Glomerular visceral epithelial cell (primary cell): ENCODE measurements at regions not wholly inside any gene's neighbourhood (a gene's known extent, or its start where the extent isn't known, plus 50 kb on each side); places are given as distances from the start of the nearest gene placed in this dataset.
A peak's percentile ranks its signal among the peaks of the same experiment; 100 is the strongest.

Experiments
- DNase-seq: peaks from one replicate; pipeline ENCODE4 v3.0.0-alpha.2; 2016; ENCODE audit errors: extremely low spot score

DNA sequence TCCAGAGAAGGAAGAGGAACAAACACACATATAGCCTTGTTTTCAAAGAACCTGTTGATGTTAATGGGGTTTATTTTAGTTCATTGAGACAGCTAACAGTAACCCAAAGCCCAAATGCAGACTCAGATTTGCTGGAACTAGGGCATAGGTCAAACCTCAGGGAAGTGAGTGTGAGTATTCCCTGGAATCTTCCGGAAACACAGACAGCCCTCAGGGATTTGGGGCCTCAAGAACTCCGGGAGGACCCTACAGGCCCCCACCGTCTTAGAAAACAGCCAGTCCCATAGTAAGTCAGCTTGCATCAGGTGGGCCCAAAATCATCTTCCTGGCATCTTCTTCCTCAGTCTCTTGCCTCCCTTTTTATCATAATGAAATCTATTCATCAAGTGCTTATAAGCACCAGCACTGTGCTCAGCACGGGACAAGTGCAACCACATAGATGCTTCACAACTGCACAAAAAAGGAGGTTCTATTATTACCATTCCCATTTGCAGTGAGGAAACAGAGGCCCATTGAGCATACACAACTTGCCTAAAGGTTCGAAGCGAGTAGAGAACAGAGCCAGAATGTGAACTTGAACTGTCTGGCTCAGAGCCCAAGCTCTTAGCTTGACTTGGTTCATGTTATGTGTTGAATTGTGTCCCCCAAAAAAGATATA lies 50.2 kb upstream of the BCL11A start:
- DNase-seq: no peak

DNA sequence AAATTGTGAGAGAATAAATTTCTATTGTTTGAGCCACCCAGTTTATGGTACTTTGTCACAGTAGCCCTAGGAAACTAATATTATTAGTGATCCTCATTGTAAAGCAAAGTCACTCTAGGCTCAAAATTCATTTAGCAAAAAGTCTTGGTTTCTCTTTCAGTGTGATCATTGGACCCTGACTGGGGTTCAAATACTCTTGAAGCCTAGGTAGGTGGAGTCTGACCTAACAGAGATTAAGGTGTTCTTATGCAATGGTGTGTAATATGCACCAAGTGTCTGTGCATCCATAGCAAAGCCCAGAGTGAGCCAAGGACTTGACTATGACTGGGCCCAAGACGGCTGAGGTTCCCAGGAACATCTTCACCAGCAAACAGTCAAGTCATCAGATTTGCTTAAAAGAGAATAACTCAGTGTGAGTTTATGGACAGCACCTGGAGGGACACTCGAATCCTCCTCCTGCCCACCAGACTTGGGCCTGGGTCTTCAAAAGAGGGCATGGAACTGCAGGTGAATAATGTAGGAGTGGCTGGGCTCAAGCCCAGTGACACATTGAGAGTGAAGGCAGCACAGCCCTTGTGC lies 51.1 kb upstream of the BCL11A start:
- DNase-seq: no peak

DNA sequence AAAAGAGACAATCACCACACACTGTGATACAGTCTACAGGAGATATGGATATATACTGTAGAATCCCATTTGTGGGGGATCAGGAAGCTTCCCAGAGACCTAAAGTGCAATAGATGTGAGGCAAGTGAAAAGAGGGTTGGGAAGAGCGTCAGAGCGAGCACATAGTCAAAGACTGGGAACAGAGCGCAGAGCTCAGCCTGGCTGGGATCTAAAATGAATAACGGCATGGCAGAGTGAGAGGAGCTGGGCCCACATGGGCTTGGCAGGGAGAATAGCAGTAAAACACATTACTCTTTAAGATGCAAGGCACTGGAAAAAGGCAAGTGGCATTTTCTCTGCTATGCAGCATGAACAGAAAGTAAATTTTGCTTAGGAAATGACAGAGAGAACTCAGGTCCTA lies 52.4 kb upstream of the BCL11A start:
- no peak for DNase-seq

DNA sequence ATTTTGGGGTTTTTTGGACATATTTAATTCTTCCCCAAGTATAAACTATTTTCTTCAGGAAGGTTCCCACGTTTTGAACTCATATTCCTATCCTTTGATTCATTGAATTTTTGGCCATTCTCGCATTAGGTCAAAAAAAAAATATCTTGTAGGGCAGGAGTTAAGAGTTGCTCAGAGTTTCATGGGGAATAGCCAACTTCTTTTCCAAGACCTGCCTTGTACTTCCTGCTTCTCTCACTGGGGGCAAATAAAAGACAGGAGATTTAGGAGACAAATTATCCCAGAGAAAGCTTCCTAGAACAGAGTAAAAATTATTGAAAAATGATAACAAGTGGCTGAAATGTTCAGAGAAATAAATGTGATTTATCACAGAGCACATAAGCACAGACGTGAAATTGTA lies 55.2 kb upstream of the BCL11A start:
- DNase-seq: no peak

DNA sequence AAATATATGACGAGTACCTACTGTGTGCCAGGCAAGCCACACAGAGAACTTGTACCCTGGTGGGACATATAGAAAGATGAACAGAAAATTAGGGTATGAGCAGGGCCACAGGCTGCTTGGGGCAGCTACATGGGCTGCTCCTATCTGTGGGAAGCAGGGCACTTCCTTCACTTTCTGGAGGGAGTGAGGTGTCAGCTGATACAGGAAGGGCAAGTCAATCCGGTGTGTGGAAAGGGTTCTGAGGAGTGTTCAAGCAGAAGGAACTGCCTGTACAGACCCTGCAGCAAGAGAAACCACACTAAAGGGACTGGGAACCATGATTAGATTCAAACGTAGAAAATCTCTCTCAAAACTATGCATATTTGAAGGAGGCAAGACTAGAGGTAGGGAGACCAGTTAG lies 58.6 kb upstream of the BCL11A start:
- DNase-seq: no peak

DNA sequence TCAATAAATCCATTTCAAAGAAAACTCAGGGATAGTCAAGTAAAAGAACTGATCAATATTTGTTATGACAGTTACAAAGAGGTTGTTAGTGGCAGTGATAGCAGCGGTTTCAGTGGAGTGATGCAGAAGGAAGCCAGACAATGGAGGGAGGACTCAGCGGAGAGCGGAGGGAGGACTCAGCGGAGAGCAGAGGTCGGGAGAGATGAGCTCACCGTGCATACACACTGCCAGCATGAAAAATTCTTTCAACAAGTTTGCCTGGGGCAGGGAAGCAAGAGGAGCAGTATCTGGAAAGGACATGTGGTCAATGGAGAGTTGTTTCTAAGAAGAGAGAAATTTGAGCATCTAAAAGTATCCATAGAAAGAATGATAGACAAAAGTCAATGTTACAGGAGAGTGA lies 60.9 kb upstream of the BCL11A start:
- DNase-seq: no peak

DNA sequence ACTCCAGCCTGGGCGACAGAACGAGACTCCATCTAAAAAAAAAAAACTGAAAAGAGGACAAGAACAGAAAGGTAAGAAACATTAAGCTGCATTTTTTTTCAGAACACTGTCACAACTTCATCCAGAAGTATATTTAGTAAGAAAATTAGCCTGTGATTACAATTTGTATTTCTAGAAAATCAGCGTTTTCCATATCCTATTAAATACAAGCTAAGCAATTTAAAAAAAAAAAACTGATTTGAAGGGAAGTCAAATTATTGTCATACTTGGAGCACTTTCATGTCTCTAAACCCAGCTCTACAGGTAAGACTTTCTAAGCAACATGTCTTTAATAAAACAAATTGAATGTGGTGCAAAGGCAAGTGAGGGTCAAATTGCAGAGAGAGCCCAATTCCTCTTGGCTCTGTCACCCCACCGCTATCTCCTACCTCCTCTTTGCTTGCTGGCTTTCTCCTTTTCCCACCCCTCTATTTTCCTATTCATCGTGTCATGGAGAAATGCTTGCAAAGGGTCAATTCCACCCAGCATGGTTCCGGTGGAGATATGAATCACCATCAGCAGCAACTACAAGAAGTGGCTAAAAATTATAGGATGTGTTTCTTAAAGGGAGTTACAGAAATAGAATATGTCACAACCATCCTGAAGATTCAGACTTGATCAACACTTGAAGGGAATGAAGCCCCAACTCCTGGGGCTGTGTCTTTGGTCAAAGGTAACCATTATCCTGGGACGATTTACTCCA lies 68.4 kb upstream of the BCL11A start:
- no peak for DNase-seq

DNA sequence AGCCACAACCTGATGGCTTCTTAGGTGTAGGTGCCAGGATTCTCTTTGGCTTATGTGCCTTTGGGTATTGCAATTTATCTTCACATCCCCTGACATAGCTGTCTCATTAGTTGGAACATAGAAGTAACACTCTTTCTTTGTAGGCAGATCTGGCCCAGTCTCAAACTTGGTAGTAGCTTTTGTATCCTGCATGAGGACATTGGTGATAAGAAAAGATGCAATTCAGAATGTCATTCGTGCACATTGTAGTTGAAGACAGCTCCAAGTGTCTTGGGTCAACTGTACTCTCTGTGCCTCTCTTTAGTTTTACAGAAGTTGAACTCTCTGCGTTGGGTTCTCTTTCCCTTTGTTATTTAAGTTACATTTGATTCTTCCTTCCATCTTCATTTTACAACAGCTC lies 69.6 kb upstream of the BCL11A start:
- no peak for DNase-seq

DNA sequence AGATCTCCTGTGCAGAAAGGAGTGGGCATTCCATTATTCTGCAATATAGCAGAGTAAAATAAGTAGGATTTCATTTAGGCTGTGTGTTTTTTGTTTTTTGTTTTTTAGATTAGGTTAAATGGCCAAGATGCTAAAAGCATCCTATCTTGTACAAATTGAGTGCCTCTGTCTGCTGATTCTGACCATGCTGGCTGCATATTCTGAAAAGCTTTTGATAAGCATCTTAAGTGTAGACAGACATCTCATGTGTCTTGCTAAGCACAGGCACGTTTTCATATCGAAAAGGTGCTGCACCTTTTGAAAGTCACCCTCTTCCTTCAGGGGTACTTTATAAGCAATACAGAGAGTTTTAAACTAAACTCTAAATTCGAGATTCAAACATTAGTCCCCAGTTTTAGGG lies 74.0 kb upstream of the BCL11A start:
- DNase-seq: no peak

DNA sequence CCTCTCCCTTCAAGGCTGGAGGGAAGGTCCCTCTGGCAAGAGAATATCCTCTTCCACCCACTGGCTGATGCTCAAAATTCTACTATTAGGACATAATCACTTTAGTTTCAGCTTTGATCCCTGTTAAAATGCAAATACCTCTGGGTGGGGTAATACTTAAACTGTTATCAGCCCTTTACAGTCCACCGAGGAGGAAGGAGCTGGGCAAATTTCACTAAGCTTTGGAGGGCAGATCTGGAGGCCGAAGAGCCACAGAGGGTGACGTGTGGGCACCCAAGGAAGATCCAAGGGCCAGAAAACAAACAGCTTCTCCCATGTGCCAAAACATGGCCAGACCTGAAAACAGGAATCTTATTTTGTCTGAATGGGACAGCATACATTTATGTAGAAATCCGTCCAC lies 74.6 kb upstream of the BCL11A start:
- no peak for DNase-seq

DNA sequence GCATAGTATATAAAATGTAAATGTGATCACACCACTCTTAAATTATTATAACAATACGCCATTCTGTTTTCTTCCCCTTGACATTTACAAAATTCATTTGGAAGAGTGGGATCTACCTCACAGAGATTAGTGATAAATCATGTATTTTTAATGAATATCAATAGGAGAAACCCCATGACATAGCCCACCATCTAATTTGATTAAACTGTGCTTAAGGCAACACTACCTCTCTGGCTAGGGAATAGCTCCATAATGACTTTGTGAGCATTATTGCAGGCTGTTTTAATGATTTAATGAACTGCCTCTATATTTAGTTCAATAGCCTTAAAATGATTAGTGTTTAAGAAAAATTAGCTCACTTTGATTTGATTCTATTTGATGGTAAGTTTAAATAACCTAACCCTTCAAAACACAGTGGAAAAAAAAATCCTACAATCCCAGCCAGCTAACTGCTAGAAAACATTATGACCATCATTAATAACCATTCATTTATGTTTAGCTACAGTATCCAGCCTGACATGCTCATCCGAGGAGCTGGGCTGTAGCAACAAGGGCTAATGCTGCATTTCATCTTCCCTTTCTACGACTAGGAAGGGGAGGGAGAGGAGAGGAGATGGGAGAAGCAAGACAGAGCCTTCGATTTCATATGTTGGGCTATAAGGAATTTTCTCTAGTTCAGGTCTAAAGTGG lies 75.3 kb upstream of the BCL11A start:
- no peak for DNase-seq

DNA sequence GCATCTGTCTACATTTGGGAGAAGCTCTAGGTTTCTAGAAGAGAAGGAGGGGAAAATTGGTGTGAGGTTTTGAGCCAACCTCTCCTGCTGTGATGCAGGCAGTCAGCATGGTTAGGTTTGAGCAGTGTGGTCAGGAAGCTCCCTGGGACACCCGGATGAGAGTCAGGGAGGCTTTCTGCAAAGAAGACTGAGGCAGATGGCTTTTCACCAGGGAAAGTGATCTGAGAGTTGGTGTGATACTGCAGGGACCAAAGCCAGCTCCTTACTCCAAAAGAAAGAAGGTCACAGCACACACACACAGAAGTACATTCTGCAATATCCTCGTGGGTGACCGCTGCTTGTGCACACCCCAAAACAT lies 75.8 kb upstream of the BCL11A start:
- DNase-seq: no peak

DNA sequence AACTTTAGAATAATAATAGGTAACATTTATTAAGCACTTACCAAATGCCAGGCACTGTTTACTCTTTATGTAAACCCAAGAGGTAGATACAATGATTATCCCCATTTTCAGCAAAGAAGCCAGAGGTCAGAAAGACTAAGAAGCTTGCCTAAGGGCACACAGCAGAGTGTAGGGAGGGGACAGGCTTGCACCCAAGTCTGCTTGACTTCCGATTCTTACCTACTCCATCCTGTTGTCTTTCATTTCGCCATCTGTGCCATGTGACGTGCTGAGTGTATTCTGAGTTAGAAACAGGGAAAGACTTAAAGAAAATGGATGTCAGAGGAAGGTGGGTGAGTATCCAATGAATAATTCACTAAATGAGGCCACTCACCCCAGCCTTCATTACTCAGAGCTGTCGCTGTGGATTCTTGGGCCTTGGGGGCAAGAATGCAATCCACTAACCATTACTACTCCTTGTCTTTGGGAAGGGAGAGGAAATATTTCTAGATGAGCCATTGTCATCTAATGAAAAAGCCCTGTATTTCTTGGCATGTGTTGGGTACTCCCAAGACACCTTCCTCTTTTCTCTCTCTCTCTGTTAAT lies 76.4 kb upstream of the BCL11A start:
- DNase-seq: no peak

DNA sequence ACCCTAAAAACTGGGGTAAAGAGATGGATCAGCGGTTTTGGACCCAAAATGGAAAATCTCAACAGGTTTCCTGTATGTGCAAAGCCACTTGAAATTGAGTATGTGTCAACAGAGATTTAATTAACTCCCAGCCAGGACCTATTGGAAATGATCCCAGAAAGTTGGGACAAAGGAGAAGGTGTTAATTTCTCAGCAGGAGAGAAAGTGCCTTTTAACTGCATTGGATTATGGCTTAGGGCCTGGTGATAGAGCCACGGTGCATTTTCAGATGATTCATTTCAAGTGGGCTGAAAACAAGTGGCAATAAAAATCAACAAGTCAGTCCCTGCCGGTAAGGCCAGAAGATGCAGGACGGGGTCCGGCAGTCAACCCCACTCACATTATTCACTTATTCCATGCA lies 80.2 kb upstream of the BCL11A start:
- DNase-seq: no peak

DNA sequence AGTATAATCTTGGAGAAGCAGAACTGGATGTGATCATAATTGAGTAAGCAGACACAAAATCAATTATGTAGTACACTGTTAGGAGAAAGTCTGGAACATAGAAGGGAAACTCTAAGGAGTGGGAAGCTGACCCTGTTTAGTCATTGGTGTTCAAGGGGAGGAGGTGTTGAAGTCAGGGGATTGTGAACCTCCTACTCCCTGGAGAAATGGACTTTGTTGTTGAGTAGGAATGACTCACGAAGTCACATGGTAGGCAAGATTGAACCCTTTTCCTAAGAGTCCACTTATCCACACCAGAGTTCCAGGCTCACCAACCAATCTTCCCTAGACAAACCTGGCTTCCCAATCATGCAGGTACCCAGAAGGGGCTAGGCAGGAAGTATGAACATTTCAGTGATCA lies 81.0 kb upstream of the BCL11A start:
- DNase-seq: no peak

DNA sequence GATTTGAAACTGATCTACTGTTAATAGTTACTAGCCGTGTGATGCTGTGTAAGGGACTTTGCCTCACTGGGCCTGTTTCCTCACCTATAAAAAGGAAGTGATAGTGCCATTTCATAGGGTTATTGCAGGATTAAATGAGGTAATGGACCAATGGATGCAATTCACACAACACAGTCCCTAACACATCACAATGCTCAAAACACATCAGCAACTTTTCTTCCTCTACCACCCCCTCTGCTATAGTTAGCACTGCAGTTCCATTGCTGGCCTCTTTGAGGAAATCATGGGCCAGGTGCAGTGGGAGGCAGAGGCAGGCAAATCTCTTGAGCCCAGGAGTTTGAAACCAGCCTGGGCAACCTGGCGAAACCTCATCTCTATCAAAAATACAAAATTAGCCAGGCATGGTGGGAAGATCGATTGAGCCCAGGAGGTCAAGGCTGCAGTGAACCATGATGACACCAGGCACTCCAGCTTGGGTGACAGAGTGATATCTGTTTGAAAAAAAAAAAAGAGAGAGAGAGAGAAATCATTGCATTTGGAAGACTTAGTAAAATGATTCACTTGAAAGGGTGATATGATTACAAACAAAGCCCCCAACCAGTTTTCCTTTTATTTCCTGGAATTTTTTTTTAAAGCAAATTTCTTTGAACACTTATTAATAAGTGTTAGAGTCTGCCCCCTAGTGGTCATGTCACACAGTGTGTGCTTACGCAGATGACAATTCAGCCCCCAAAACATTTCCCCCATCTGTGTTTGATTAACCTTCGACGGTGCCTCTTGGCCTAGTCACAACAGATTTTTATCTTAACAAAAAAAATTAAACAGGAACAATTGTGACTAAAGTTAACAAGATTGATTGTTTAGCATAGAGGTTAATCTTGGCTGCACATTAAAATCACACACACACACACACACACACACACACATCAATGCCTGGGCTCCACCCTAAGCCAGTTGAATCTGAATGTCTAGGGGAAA lies 88.6 kb upstream of the BCL11A start:
- DNase-seq: peak; percentile 7

DNA sequence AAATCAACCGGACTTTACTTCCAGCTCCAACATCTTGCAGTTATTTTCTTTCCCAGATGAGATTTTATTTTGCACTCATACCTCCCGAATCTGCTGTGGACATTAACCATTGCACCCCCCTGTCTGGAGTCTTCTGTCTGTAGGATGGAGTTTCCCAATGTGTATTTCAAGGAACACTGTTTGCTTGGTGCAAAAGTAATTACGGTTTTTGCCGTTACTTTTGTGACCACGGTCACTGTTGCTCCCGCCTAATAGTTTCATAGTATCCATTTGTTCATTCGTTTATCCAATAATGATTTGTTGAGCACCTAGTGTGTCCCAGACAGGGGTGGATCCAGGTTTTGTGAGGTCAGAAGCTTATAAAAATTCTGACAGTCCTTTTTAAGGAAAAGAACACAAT lies 90.3 kb upstream of the BCL11A start:
- DNase-seq: no peak

DNA sequence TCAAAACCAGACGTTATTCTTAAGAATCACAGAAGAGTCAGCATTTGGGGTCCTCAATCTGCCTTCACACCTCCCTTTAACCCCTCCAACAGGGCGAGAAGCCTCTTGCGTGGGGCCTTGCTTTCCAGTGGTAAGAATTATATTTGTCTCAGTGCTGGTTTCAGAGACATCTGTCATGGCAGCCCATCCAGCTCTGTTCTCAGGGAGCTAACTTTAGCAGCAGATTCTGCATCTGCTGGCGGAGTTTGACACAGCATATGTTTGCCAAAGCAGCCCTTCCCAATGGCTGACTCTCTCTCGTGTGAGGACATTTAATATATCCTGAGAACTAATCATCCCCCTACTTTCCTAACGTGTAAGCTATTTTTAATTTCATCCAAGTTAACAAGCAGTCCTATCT lies 91.5 kb upstream of the BCL11A start:
- DNase-seq: no peak

DNA sequence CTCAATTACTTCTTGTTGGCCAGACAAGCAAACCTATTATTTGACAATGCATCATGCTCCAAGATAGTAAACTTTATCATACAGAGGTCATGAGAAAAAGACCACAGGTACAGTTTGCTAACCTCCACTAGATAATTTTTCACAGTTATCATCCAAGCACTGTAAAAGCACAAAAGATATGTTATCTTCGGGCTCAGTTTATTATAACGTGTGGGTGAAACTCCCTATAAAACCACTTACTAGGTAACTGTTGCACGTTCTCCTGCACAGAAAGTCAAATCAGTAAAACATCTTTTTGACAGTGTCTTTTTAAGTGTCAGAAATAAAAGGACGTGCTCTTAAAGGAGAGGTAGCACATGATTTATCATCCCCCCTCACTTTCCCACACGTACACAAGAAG lies 94.7 kb upstream of the BCL11A start:
- no peak for DNase-seq

DNA sequence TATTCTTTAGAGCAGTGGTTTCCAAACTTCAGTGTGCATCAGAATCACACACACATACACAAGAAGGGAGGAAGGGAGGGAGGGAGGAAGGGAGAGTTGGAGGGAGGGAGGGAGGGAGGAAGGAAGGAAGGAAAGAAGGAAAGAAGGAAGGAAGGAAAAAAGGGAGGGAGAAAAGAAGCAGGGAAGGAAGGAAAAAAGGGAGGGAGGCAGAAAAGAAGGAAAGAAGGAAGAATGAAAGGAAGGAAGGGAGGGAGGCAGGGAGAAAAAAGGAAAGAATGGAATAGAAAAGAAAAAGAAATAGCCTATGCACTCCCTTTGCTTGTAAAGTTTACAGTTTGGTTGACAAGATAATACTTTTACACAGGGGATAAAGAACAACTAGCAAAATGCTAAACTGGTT lies 96.3 kb upstream of the BCL11A start:
- DNase-seq: no peak

DNA sequence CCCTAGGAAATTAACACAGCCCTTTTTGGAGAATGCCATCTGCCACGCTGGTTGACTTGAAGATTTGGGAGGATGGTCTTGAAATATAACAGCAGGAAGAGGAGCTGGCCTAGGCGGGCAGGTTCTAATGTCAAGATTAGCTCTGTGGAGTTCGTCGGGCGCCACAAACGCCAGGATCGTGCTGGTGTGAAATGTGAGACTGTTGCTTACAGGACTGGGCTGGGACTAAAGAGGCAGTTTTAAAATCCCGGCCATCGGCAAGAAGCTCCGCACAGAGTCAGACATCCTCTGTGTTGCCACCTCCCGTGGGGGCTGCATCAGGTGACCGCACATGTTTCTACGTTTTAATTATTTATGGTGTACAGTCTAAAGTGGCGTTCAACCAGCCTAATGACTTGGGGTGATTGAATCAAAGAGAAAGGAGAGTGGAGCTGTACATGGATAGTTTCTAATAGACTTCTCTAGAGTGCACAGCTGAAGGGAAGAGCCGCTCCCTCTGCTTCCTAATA lies 99.4 kb upstream of the BCL11A start:
- DNase-seq: no peak
